Tongue (tissue), 1 donor: ENCODE measurements at regions not wholly inside any gene's neighbourhood (a gene's known extent, or its start where the extent isn't known, plus 50 kb on each side); places are given as distances from the start of the nearest gene placed in this dataset.

ENCODE experiments used
- DNase-seq: peaks from one replicate; pipeline ENCODE4 v3.0.0-alpha.2; 2015

- no peak for DNase-seq
Measured at GRCh38 chr4:138740816-138741745, 274.5 kb upstream of the NOCT start.

DNA sequence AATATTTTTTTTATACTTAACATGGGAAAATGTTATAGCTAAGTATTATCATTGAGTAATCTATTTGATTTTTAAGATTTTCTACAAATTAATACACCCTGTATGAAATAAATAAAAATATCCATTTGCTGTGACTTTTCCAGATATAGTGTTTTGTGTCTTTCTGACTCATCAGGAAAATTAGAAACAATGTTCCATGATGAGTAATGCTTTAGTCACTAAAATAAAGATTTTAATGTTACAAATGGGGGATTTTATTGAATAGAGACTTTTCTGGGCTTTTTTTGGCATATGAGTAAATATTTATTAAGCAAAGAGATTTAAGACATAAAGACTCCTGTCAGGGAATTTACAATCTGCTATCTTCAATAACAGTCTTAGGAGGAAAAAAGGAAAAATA is 279.2 kb upstream of the NOCT start:
- DNase-seq, result no peak

DNA sequence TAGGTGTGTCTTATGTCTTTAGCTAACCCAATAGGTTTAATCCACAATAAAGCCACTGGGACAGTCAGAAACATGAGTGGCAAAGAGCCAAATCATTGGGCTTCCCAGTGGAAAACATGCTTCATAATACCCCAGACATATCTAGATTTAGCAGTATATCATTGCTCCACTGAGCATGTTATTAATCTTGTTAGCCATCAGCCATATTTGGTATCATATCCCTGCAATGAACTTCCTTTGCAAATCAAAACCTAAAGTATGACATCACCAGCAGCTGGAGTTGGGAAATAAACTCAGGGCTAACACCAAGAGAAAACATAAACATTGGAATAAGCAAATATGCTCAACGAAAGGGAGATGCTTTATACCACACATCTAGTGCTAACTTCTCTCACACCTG is 280.8 kb upstream of the NOCT start:
- DNase-seq, result peak; percentile 41

- no peak for DNase-seq
Measured at GRCh38 chr4:138728566-138728965, 287.0 kb upstream of the NOCT start.

GRCh38 chr4:138727731-138728130 is 287.9 kb upstream of the NOCT start:
- DNase-seq, result peak; percentile 7

- DNase-seq, result no peak
Measured at GRCh38 chr4:138724530-138724929, 291.1 kb upstream of the NOCT start.

DNA sequence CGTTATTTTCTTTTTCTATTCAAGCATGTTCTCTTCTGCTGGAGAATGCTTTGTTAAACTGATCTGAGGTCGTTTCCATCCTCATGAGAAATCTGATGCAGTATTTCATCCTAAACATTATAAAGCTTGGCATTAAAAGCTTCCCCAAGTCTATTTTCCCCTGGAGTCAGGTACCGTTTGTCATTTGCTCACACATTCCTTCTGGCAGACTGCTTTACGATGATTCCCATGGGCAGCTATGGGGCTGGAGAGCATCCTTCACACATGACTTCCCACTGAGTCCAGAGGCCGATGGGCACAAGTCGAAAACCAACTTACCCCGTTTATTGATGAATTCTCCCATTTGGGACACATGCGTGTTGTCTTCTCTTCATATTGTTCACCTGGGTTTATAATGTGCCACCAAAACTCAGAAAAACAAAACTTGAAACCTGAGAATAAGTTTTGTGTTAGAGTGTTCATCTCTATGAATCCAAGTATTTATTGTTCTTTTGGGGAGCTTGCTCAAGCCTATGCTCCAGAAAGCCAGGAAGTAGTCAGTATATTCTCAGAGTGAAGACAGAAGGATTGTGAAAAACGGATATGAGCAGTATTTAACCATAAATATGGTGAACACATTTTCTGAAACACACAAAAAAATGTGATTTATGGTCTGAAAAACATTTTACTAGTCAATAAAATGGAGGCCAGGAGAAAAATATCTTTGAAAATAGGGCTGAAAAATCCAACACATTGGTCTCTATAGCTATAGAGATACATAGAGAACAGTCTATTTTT is 298.8 kb upstream of the NOCT start:
- no peak for DNase-seq

GRCh38 chr4:138710297-138710696 is 305.3 kb upstream of the NOCT start:
- no peak for DNase-seq

DNA sequence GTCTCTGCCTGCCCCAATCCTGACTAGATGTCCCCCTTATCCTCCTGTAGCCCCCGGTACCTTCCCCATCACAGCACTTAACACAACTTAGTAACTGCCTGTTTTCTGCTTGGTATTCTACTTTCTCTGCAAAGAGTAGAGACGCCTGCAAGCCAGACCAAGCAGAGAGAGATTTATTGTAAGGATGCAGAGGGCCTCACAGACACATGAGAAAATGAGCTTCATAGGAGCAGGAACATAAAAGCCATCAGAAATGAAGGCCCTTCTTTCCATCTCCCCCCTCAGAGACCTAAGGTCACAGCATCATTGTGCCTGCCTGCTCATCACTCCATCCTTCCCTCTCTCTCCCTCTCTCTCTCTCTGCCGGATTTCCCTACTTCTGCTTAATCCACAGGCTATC is 305.7 kb upstream of the NOCT start:
- no peak for DNase-seq

- no peak for DNase-seq
Measured at GRCh38 chr4:138707746-138708677, 307.6 kb upstream of the NOCT start.

GRCh38 chr4:138706201-138706600 is 309.4 kb upstream of the NOCT start:
- DNase-seq, result no peak

- peak; percentile 38 for DNase-seq
Measured at GRCh38 chr4:138702190-138702824, 313.3 kb upstream of the NOCT start.

DNA sequence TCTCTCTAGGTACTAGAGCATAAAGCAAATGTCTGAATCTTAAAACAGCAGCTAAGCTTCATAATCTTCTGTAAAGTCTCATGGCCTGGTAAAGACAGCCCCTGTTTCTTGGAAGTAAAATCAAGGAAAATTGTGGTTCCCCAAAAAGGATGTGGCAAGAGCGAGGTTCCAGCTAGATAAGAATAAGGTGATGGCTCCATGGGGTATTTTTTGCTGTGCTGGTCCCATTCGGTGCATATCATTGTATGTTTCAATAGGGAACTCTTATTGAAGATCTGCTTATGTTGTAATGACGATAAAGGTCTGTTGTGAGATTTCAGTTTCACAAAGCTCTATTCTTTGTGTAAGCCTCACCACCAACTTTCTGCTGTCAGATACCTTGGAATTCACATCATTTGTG is 316.9 kb upstream of the NOCT start:
- DNase-seq, result no peak

- no peak for DNase-seq
Measured at GRCh38 chr4:138697851-138698250, 317.7 kb upstream of the NOCT start.

GRCh38 chr4:138696771-138697170 is 318.8 kb upstream of the NOCT start:
- DNase-seq, result no peak

GRCh38 chr4:138696058-138696457 is 319.5 kb upstream of the NOCT start:
- no peak for DNase-seq

DNA sequence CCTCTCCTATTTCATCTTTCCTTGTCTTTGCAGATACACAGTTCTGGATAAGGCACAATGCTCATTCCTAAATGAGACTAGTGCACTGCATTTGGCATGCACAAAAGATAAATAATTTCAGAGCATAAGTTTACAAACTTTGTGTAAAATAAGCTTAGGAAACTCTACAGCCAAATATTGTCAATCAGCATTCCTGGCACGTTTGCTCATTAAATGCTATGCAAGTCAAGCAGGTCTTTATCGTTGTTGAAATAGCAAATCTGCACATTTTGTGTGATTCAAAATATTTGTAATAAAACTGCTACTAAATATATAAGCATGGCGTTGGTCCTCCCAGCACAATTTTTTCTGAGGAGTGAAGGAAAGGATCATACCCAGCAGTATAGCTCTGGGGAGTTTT is 322.1 kb upstream of the NOCT start:
- no peak for DNase-seq

GRCh38 chr4:138692411-138692810 is 323.2 kb upstream of the NOCT start:
- no peak for DNase-seq

GRCh38 chr4:138689593-138689992 is 326.0 kb upstream of the NOCT start:
- DNase-seq, result no peak

GRCh38 chr4:138689187-138689586 is 326.4 kb upstream of the NOCT start:
- DNase-seq, result no peak

DNA sequence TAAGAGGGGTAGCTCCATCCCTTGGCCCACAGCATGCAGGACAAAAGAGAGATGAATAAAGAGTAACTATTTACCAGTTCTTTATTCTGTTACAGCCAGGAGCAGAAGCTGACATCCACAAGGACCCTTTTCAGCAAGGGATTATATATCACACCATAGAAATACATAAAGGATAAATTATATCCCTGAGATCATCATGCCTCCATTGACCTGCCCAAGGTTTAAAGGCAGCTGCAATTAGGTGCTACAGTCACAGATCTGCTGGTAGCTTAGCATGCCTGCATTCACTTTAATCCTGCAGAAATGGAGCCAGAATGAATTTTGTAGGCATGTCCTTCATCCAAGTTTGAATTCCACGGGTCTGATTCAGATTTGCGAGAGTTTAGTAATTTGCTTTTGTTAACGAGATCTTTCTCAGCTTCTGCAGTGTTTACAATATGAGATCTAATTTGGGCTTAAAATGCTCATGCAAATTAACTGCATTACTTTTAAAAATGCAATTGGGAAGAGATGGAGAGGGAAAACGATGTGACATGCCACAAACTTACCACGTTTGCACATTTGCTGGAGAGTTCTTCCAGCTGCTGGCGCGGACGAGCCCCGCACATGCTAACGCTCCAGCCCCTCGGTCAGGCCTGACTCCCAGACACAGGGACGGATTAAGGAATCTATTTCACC is 327.0 kb upstream of the NOCT start:
- peak; percentile 60 for DNase-seq
